Right hindlimb (tissue), 1 donor: ENCODE measurements at regions not wholly inside any gene's neighbourhood (a gene's known extent, or its start where the extent isn't known, plus 50 kb on each side); places are given as distances from the start of the nearest gene placed in this dataset.

ENCODE experiments used
- DNase-seq: peaks from one replicate; pipeline ENCODE4 v3.0.0-alpha.2; 2018

DNA sequence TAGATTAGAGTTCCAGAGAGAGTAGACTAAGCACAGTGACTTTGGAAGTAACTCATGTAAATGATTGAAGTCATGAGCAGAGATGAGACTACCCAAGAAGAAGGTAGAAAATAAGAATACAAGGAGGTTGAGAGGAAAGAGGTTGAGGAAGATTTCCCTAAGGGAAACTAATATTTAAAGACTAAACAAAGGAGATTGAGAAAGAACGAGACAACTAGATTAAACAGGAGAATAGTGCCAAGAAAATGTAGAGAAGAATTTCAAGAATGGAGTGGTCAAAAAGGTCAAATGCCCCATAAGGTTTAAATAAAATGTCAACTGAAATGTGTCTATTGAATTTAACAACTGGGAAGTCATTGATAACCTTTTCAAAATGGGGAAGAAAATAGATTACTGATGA lies 59.0 kb downstream of the RPS29 start:
- no peak for DNase-seq

DNA sequence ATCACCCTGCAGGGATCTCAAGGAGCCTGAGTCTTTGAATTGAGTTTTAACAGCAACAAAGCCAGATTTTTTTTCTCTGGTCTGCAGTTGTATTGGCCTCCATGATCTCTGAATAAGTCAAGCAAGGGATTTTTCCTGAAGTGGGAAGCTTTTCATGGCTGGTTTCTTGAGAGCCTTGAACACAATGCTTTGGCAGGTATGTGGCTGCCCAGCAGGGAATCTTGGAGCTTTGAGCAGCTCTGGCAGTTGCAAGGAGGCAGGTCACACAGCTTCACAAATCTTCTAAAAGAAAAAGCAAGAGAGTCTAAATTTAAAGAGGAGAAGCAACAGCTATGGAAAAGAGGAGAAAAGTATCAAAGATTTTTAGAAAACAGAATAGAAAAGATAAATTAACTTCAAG lies 60.1 kb downstream of the RPS29 start:
- no peak for DNase-seq

DNA sequence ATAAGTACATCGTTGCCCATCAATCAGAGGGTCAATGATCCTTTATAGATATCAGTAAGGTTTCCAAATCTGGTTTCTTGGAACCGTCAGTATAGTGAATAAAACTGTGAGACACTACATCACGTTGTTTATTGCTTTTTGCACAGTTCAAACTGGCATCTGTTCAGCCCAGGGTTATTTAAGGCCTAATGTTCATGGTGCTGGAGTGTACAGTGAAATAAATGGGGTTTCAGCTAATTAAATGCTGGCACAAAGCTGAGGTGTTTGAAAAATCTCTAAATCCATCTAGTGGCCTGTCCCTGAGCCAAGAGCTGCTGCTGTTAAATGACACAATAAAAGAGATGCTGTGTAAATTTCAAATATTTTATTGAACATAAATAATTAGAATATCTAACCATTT lies 69.9 kb downstream of the RPS29 start:
- DNase-seq = no peak

DNA sequence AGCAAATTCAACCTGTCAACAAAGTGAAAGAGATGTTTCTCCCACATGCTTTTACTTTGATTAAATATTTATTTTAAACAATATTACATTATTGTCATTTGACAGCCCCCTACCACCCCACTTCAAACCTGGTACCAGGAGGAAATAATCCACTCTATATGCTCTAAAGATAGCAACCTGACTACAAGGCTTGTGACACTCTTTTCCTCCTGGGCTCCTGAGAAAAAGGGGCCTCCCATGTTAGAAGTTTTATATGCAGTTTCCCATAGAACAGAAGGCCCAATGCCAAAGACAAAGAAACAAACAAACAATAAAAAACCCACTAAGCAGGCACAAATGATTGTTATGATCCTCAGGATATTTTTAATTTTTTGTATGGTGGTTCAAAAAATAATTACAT lies 73.6 kb downstream of the RPS29 start:
- no peak for DNase-seq

DNA sequence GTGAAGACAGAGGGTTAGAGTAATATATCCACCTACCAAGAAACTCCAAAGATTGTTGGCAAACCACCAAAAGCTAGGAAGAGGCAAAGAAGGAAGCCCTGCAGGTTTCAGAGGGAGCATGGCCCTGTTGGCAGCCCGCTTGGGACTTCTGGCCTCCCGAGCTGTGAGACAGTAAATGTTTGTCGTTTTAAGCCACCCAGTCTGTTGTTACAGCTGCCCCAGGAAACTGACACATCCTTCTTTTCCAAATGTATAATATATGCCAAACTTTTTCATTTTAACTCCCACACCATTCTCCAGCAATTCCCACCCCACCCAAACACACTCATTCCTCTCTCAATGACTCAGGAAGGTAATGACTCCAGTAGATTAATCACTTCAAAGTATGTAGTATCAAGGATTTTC lies 74.0 kb downstream of the RPS29 start:
- no peak for DNase-seq

DNA sequence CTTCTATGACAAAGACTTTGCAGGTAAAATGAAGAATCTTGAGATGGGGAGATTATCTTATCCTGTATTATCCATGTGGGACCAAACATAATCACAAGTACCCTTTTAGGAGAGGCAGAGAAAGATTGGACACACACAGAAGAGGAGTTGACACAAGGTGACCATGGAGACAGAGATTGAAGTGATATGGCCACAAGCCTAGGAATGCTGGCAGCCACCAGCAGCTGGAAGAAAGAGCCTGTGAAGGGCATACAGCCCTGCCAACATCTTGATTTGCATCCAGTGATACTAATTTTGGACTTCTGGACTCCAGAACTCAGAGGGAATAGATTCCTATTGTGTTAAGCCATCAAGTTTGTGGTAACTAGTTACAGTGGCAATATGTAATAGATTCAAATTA lies 78.1 kb downstream of the RPS29 start:
- DNase-seq = no peak

DNA sequence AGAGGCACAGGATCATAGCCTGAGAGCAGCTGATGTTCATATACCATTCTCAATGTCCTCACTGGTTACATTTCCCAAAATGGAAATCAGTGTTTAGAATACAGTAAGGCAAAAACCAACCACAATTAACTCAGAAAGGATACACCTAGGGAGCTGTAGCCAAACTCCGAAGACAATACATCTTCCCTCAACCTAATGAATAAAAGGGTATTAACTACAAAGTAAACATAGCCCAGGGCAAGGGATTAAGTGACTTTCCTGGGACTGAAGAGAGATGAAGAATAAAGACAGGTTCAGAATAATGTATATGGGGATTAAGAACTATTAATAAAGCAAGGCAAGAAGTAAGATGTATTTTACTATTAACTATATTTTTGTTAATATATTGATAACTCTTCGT lies 79.5 kb downstream of the RPS29 start:
- no peak for DNase-seq

DNA sequence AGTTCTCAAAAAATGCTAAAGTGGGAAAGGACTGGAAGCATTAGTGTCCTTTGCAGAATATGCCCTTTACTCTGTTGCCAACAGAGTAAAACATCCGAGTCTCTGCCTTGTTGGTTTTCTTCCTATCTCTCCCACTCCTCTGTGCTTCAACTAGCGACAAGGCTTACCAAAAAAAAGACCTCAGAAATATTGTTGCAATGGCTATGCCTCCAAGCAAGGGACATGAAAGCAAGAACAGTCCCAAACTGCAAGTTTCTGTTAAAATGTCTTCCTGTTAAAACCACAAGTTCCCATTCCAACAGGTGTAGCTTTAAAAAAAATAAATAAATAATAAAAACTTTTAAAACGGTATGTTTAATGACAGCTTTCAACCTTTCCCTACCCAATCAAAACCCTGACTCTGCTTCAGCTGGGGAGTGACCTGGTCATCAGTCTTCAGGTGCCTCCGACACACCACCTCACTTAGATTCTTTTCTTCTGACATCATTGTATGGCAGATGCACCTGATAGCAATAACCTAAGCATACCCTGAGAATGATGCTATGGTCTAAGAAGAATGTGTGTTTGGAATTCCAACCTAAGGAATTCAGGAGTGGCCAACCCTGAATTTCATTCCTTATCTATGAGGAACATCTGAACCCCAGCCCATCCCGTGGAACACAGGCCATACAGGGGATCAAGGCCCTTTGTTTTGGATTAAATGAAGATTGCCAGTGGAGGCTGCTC lies 81.0 kb downstream of the RPS29 start:
- DNase-seq = no peak

DNA sequence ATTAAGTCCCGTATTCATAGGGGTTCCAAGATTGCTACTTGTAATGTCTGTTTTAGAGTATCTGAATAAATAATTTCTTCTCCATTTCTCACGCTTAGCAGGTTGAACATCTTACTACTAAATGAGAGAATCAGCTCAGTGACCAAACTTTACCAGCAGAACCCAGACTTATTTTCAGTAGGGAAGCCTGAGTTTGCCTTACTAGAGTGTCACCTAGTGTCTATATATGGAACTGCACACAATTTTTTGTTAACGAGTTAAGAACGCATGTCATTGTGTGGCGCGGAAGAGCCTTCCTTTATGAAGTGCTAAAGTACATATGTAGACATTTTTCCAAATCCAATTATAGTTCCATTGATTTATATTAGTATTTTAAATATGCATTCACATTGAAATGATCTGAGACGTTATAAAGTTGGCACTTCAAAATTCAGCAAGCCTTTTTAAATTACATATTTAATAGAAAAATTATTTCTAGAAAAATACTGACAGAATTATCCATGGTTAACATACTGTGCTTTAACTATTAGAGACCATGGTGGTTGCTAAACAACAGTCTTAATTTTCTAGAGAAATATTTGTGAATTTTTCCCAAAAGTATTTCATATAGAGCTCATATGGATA lies 88.3 kb downstream of the RPS29 start:
- DNase-seq = no peak

DNA sequence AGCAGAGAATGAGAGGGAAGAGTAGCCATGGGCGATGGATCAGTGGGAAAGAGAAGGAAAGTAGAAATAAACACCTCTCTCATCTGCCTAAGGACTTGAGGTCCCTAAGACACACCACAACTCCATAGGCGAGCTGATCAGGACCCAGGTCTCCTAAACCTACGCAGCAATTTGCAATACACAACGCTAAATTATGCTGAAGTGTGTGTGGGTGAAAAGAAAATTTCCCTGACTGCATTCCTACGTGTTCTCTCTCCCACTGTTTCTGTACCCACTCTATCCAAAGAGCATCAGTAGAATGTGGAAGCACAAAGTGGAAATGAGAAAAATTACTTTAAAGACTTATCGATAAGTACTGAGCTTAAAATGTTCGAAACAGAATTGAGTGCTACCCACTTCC lies 88.9 kb downstream of the RPS29 start:
- no peak for DNase-seq

DNA sequence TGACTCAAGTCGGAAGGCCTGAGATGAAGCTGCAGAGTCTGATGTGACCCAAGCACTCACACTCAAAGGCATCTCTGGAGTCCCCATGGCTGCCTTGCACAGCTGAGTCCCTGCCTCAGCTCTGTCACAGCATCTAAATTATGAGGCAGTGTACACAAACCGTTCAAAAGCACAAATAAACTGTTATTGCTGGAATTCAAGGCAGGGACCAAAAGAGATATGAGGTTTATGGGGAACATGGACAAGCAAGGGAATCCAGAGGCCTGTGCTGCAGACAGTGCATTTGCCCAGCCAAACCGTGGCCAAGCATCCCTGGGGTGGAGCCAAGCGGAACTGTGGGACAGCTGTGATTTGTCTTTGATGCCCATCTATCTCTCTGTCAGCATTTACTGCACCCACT lies 91.3 kb downstream of the RPS29 start:
- DNase-seq = no peak

DNA sequence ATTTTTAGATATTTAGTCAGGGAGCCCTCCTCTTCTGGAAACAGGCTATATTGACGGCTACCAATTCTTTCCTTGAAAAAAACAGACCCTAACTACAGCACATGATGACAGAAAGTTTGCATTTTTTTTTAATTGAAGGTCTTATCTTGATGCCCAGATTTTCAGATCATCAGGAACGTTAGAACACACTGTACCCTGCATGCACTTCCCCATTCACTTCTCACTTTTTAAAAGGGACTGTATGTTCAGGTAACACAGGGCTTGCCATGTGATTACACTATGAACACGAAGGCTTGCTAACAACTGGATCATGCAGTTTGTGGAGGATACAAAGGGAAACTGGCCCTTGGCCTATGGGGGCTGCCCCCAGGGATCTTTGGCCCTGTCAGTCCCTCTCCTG lies 92.6 kb downstream of the RPS29 start:
- no peak for DNase-seq

DNA sequence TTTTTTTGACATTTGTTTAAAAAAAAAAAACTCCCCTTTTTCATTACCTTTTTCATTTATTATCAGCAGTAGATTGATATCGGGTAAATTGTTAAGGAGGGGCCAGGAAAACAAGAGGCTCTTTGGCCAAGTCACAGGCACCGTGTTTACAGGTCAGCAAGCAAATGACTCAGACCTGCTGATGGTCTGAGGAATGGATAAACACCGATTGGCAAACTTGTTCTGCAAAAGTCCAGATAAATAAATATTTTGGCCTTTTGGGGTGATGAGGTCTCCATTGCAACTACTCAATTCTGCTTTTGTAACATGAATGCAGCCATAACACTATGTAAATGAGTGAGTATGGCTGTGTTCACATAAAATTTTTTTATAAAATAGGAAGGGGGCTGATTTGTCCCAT lies 94.0 kb downstream of the RPS29 start:
- no peak for DNase-seq

DNA sequence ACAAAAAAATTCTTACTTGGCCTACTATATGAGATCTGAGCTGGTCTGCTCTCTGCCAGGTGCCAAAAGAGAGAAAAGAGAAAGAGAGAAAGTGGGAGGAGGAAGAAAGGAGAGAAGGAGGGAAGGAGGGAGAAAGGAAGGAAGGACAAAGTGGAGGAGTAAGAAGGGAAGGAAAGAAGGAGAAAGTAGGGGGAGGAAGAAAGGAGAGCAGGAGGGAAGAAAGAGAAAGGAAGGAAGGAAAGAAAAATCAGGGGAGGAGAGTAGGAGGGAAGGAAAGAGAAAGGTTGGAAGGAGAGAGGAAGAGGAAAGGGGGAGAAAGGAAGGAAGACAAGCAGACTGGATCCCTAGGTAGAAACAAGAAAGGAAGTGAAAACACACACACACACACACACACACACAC lies 96.8 kb downstream of the RPS29 start:
- DNase-seq = no peak

DNA sequence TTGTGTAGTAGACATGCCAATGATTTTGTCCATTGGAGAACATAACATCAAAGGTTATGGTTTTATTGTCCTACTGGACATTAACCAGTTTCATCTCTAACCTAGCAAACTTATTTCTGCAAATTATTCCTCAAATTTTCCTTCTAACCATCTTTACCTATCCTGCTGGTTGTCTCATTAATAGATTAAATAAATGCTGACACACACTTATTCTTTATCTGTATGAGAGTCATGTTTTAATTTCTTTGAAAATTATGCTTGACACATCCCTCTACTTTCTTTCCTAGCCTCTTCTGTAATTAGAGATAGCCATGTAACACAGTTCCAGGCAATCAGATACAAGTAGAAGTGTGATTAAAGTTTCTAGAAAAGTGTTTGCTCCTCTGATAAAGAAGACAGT lies 98.9 kb downstream of the RPS29 start:
- DNase-seq = no peak

DNA sequence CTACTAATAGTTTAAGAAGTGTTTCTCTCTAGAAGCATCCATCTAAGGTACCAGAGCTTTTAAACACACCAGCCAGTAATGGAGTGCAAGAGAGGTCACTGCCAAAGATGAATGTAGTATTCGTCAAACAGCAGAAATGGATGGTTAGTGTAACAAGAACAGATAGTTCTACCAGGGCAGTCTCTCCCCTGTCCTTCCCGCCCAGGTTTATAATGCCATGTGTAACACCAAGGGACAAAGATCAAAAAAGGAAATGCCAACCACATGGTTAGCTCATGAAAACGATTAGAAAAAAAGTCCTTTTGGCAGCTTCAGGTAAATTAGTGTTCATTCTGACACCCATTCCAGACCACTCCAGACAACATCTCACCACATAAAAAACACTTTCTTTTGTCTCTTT lies 100.9 kb downstream of the RPS29 start:
- no peak for DNase-seq

DNA sequence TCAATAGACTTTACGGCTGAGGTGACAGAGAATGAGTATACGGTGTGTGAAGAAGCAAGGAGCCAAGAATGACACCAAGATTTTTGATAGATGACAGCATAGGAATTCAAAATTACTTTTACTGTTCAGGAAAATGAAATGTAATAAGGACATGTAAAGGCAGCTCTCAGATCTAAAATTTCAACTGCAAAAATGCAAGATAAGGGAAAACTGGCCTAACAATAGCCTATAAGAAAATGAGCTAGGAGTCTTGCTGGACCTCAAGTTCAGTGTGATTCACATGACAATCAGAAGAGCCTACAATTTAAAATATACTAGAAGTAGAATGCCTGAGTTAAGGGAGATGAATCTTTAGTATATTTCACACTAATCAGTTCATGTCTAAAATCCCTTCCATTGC lies 102.0 kb downstream of the RPS29 start:
- DNase-seq = no peak

DNA sequence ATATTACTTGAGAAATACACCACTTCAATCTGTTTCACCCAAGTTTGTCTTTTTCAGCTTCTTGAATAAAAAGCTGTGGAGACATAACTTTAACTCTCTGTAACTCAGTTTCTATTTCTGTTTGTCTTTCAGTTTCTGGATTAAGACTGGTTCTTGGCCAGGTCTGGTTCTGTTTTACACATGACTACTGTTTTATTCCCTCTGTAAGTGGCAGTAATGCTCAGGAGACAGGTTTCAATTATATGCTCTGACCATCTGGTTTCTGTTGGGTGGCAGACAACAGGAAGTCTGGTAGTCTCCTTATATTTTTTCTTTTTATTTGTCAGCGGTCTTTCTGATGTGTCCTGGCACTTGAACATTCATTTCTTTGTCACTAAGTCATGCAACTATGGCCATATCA lies 102.9 kb downstream of the RPS29 start:
- no peak for DNase-seq

DNA sequence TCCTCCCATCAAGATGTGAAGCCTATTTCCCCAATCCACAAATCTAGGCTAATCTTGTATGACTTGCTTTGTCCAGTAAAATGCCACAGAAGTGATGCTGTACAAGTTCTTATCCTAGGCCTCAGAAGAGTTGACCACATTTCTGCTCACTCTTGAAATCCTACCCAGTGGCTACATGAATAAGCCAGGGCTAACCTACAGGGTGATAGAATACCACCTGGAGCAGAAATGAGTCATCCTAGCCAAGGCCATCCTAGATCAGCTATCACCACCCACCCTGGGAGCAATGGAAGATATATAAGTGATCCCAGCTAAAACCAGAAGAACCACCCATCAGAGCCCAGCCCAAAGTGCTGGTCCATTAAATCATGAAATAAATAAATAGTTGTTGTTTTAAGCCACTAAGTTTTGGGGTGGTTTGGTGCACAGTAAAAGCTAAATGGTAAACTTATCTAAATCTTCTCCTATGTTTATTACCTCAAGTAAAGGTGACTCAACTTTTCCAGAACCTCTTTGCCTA lies 105.1 kb downstream of the RPS29 start:
- no peak for DNase-seq

DNA sequence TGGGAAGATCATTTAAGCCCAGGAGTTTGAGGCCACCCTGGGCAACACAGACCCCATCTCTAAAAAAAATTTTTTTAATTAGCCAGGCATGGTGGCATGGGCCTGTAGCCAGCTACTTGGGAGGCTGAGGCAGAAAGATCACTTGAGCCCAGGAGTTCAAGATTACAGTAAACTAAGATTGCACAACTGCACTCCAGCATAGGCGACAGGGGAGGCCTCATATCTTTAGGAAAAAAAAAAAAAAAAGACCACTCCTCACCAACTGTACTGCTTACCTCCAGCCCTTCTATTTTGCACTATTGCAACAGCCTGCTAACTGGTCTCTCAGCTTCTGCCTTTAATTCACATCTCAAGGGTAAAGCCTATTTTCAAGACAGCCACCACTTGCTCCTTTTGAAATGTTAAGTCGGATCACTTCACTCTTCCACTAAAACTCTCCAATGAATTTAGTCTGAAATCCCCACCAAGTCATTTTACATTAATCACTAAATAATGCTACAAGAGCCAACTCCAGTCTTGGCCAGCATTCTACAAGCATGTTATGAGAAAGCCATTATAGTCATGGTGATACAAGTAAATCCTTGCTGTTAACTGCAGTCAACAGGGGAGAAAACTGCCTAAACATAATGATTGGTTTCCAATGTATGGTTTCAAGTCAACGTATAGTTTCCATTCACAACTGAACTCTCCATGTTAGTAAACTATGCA lies 106.0 kb downstream of the RPS29 start:
- no peak for DNase-seq

DNA sequence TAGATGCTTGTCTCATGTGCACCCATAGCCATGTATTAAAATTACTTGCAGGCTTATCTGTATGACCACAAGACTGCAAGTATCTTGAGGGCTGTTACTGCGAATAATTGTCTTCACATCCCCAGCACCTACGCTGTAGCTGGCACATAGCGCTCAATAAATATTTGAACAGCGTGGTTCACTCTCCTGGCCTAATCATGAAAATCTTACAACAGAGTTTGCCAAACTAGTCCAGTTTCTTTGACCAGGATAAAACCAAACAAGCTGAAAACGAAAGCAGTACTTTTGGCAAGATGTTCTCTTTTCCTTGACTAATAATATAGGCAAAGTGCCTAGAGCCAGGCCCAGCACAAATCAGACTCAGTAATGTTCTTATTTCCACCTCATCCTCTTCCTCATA lies 106.7 kb downstream of the RPS29 start:
- DNase-seq = no peak

DNA sequence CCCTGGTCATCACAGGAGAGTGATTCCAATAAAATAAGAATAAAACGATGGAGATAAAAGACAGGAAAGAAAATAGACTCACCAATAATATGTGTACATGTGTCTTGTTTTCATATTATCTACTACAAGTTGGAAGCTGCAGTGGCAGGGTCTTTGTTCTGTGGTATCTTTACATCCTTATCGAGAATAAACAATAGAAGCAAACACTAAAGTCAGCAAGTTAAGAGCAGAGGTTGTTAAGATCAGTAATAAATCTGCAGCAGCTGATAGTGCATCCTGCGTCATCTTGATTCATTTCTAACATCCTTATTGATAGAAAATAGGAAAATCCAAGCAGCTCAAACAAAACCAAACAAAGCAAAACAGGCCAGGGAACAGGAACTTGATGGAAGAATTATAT lies 107.4 kb downstream of the RPS29 start:
- no peak for DNase-seq

DNA sequence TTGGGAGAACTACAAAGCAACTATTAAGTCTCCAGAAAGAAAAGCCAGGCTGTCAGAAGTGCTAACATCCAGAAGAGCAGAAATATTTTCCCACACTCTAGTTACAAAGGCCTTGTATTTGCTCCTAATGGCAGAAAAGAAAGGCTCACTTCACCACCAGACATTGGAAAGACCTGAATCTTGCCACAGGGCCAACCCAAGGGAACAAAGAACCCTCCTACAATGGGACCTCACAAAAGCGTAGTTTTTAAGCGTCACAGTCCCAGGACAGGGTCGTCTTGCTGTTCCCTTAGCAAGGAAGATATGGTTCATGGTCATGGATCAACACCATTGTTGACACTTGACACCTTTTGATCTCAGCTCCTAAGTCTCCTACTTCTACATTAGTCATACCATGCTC lies 119.1 kb downstream of the RPS29 start:
- DNase-seq = no peak

DNA sequence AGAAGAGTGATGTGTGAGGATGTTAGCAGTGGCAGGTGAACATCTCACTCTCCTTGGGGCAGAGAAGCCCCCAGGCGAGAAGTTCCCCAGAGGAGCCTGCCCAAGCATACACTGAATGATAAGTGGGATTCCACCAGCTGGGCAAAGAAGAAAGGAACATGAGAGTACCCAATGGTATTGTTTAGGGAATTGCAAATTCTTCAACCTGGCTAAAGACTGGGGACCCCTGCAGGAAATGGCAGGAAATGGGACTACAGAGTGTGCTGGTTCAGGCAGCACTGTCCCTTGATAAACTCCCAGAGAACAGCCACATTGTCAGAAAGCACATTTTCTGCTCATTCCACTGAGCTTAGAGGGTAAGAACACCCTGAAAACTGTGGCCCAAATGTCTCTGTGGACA lies 121.3 kb downstream of the RPS29 start:
- DNase-seq = no peak
